NT2/D1 (cell line): ENCODE measurements at regions not wholly inside any gene's neighbourhood (a gene's known extent, or its start where the extent isn't known, plus 50 kb on each side); places are given as distances from the start of the nearest gene placed in this dataset.

Source experiments
- SUZ12 ChIP-seq: IDR thresholded peaks from 2 replicates; pipeline ENCODE4 v1.6.1; 2011; ENCODE audit not compliant: insufficient read length, insufficient read depth; ENCODE audit errors: extremely low read depth
- YY1 ChIP-seq: IDR thresholded peaks from 2 replicates; pipeline ENCODE4 v1.6.1; 2011; ENCODE audit not compliant: insufficient read length, insufficient read depth
- ZNF274 ChIP-seq: IDR thresholded peaks from 2 replicates; pipeline ENCODE4 v1.6.1; 2011; ENCODE audit warnings: mild to moderate bottlenecking, low read depth, low read length

DNA sequence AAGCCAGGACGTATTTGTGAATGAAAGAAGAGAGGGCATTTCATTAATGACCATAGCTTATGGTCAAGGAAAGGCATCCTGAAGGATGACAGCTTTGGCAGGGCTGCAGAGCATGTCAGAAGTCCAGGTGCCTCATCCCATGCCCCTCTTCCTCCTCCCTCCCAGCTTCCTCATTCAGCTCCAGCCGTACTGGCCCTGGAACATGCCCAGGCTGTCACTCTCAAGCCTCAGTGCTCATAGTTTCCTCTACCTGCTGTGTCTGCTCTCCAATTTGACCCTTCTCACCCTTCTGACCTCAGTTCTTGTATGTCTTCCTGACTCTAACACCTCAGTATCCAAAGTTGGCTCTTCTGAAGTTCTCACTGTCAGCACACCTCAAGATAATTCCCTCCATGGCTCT is 695.8 kb upstream of the HS6ST1 start:
- TF ChIP-seq ZNF274 (no peak), SUZ12 (no peak), YY1 (no peak)
